ENCODE measurements at regions not wholly inside any gene's neighbourhood (a gene's known extent, or its start where the extent isn't known, plus 50 kb on each side); places are given as distances from the start of the nearest gene placed in this dataset.

- TF ChIP-seq CTCF (IDR thresholded peaks at IDR 0.05) = no peak
- no peak for TF ChIP-seq POLR2AphosphoS5 (IDR thresholded peaks at IDR 0.05)
- TF ChIP-seq POLR2A (IDR thresholded peaks at IDR 0.05) = no peak
Observed at GRCh38 chr6:21741221-21742109, 147.9 kb downstream of the SOX4 start.

All from breast epithelium (tissue), 3 donors.